Mesothelial cell of epicardium (in vitro differentiated cells): ENCODE measurements at regions not wholly inside any gene's neighbourhood (a gene's known extent, or its start where the extent isn't known, plus 50 kb on each side); places are given as distances from the start of the nearest gene placed in this dataset.

Source experiments
- DNase-seq, 2 experiments: peaks; one replicate each; pipeline ENCODE4 v3.0.0; 2021; ENCODE audit warnings: low spot score in 2 of 2; ENCODE audit not compliant: unreplicated experiment in 2 of 2
- H3K27ac Mint-ChIP-seq: 2 replicates; pipeline ENCODE4 v1.8.0; 2021; ENCODE audit warnings: mixed read lengths
- H3K27me3 Mint-ChIP-seq: 2 replicates; pipeline ENCODE4 v1.8.0; 2021; ENCODE audit warnings: low read depth, mixed read lengths
- H3K36me3 Mint-ChIP-seq: 2 replicates; pipeline ENCODE4 v1.8.0; 2021; ENCODE audit warnings: mixed read lengths
- H3K4me1 Mint-ChIP-seq: 2 replicates; pipeline ENCODE4 v1.8.0; 2021; ENCODE audit warnings: mixed read lengths
- H3K4me3 Mint-ChIP-seq: 2 replicates; pipeline ENCODE4 v1.8.0; 2021; ENCODE audit warnings: mild to moderate bottlenecking, moderate library complexity, mixed read lengths
- H3K9me3 Mint-ChIP-seq: 2 replicates; pipeline ENCODE4 v1.8.0; 2021; ENCODE audit warnings: mixed read lengths
- CTCF ChIP-seq: fragments of 200-600 bp; sonication (generic); IDR thresholded peaks from one replicate; pipeline ENCODE4 v1.5.0; 2021; ENCODE audit warnings: antibody characterized with exemption; ENCODE audit not compliant: unreplicated experiment

GRCh38 chr4:114481856-114482255, 116.8 kb upstream of the UGT8 start:
- no peak for TF ChIP-seq CTCF
- no peak for DNase-seq
- H3K27ac Mint-ChIP-seq, result no peak overlapping the region

GRCh38 chr4:114487101-114487500, 111.5 kb upstream of the UGT8 start:
- DNase-seq, result no peak
- Mint-ChIP-seq H3K36me3 (no peaks in the 10 kb centered on the region), H3K4me1 (peaks cover 9% of the 10 kb centered on the region), H3K27me3 (no peaks in the 10 kb centered on the region), H3K4me3 (no peak overlapping the region), H3K9me3 (no peaks in the 10 kb centered on the region), H3K27ac (no peak overlapping the region)
- no peak for TF ChIP-seq CTCF

More at GRCh38 chr4:114481856-114482255, 116.8 kb upstream of the UGT8 start:
- H3K9me3 Mint-ChIP-seq, result peaks cover 13% of the 10 kb centered on the region
- peaks cover 9% of the 10 kb centered on the region for H3K4me1 Mint-ChIP-seq
- H3K4me3 Mint-ChIP-seq, result no peak overlapping the region
- H3K27me3 Mint-ChIP-seq, result no peaks in the 10 kb centered on the region
- H3K36me3 Mint-ChIP-seq, result no peaks in the 10 kb centered on the region

- Mint-ChIP-seq H3K4me3 (no peak overlapping the region), H3K36me3 (no peaks in the 10 kb centered on the region), H3K9me3 (peaks cover 9% of the 10 kb centered on the region), H3K27ac (no peak overlapping the region), H3K27me3 (no peaks in the 10 kb centered on the region), H3K4me1 (peaks cover 9% of the 10 kb centered on the region)
- TF ChIP-seq CTCF, result no peak
- no peak for DNase-seq
Observed at GRCh38 chr4:114488301-114488982, 110.2 kb upstream of the UGT8 start.

- Mint-ChIP-seq H3K36me3 (no peaks in the 10 kb centered on the region), H3K9me3 (peaks cover 13% of the 10 kb centered on the region), H3K27me3 (no peaks in the 10 kb centered on the region), H3K27ac (no peak overlapping the region), H3K4me3 (no peak overlapping the region), H3K4me1 (no peaks in the 10 kb centered on the region)
- no peak for TF ChIP-seq CTCF
- no peak for DNase-seq
Observed at GRCh38 chr4:114494246-114494803, 104.3 kb upstream of the UGT8 start.

GRCh38 chr4:114495471-114495928, 103.1 kb upstream of the UGT8 start:
- Mint-ChIP-seq H3K27me3 (no peaks in the 10 kb centered on the region), H3K4me1 (no peaks in the 10 kb centered on the region), H3K36me3 (no peaks in the 10 kb centered on the region), H3K27ac (no peak overlapping the region), H3K9me3 (peaks cover 13% of the 10 kb centered on the region), H3K4me3 (no peak overlapping the region)
- no peak for DNase-seq
- no peak for TF ChIP-seq CTCF
